ENCODE measurements at regions not wholly inside any gene's neighbourhood (a gene's known extent, or its start where the extent isn't known, plus 50 kb on each side); places are given as distances from the start of the nearest gene placed in this dataset.
"Not testable (repeated sequence)": the region's sequence is repeated elsewhere in the genome, so short reads cannot be mapped to it uniquely, and the experiment has no call there.

- no peak for DNase-seq
Measured at GRCh38 chr9:75414371-75415160, 326.3 kb downstream of the OSTF1 start.

GRCh38 chr9:75417471-75417870, 329.2 kb downstream of the OSTF1 start:
- DNase-seq = no peak

GRCh38 chr9:75418518-75418917, 330.2 kb downstream of the OSTF1 start:
- no peak for DNase-seq

- DNase-seq = no peak
Measured at GRCh38 chr9:75422944-75423522, 334.7 kb downstream of the OSTF1 start.

GRCh38 chr9:75429531-75430475, 341.5 kb downstream of the OSTF1 start:
- no peak for DNase-seq

GRCh38 chr9:75431375-75431774, 343.1 kb downstream of the OSTF1 start:
- no peak for DNase-seq

GRCh38 chr9:75432386-75432785, 344.1 kb downstream of the OSTF1 start:
- no peak for DNase-seq

- no peak for DNase-seq
Measured at GRCh38 chr9:75432888-75433287, 344.6 kb downstream of the OSTF1 start.

- DNase-seq = no peak
Measured at GRCh38 chr9:75438716-75439115, 350.4 kb downstream of the OSTF1 start.

- DNase-seq = no peak
Measured at GRCh38 chr9:75440914-75441313, 352.6 kb downstream of the OSTF1 start.

GRCh38 chr9:75445144-75445543, 356.8 kb downstream of the OSTF1 start:
- DNase-seq = no peak

GRCh38 chr9:75447281-75447680, 359.0 kb downstream of the OSTF1 start:
- no peak for DNase-seq

GRCh38 chr9:75448281-75448680, 360.0 kb downstream of the OSTF1 start:
- DNase-seq = no peak

- DNase-seq = no peak
Measured at GRCh38 chr9:75448955-75449354, 360.6 kb downstream of the OSTF1 start.

GRCh38 chr9:75451045-75451444, 362.7 kb downstream of the OSTF1 start:
- no peak for DNase-seq

- DNase-seq = no peak
Measured at GRCh38 chr9:75451505-75451904, 363.2 kb downstream of the OSTF1 start.

GRCh38 chr9:75452512-75452911, 364.2 kb downstream of the OSTF1 start:
- DNase-seq = no peak

- DNase-seq = no peak
Measured at GRCh38 chr9:75454043-75454442, 365.7 kb downstream of the OSTF1 start.

- no peak for DNase-seq
Measured at GRCh38 chr9:75454891-75455290, 366.6 kb downstream of the OSTF1 start.

- no peak for DNase-seq
Measured at GRCh38 chr9:75455444-75455921, 367.2 kb downstream of the OSTF1 start.

- no peak for DNase-seq
Measured at GRCh38 chr9:75456698-75457097, 368.4 kb downstream of the OSTF1 start.

GRCh38 chr9:75457474-75458011, 369.2 kb downstream of the OSTF1 start:
- no peak for DNase-seq

GRCh38 chr9:75459311-75459710, 371.0 kb downstream of the OSTF1 start:
- DNase-seq = not testable (repeated sequence)

All from NCI-H187 (cell line).